ENCODE measurements at regions not wholly inside any gene's neighbourhood (a gene's known extent, or its start where the extent isn't known, plus 50 kb on each side); places are given as distances from the start of the nearest gene placed in this dataset.

DNA sequence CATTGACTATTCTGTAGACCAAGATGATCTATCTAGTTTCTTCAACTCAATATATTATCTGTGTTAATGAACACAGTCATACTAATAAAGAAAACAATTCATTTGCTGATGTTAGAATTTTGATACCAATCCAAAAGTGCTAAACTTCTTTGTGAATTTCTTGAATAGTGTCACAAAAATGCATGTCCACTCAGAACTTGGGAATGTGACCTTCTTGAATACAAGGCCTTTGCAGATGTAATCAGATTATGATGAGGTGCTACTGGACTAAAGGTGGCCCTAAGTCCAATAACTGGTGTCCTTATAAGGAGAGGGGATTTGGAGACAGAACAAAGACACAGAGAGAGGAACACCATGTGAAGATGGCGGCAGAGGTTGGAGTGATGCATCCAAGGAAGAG, 305.8 kb upstream of the ZP4 start:
- TF ChIP-seq, protein P1, sequence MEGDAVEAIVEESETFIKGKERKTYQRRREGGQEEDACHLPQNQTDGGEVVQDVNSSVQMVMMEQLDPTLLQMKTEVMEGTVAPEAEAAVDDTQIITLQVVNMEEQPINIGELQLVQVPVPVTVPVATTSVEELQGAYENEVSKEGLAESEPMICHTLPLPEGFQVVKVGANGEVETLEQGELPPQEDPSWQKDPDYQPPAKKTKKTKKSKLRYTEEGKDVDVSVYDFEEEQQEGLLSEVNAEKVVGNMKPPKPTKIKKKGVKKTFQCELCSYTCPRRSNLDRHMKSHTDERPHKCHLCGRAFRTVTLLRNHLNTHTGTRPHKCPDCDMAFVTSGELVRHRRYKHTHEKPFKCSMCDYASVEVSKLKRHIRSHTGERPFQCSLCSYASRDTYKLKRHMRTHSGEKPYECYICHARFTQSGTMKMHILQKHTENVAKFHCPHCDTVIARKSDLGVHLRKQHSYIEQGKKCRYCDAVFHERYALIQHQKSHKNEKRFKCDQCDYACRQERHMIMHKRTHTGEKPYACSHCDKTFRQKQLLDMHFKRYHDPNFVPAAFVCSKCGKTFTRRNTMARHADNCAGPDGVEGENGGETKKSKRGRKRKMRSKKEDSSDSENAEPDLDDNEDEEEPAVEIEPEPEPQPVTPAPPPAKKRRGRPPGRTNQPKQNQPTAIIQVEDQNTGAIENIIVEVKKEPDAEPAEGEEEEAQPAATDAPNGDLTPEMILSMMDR (IDR thresholded peaks at IDR 0.05; ENCODE audit: extremely low read depth in 1 of 2, insufficient read depth in 1 of 2, low read depth in 1 of 2, low read length in 2 of 2): no peak
- TF ChIP-seq POLR2AphosphoS5 (IDR thresholded peaks at IDR 0.05; ENCODE audit: insufficient read depth, low read depth, low read length): no peak
- no peak for TF ChIP-seq POLR2A (IDR thresholded peaks at IDR 0.05; ENCODE audit: low read depth, low read length)
- TF ChIP-seq MYC (IDR thresholded peaks at IDR 0.05; ENCODE audit: low read depth, low read length): no peak
- no peak for TF ChIP-seq FOS (IDR thresholded peaks at IDR 0.05; ENCODE audit: borderline replicate concordance, insufficient read depth, low read length)
- no peak for TF ChIP-seq MAX (IDR thresholded peaks at IDR 0.05; ENCODE audit: insufficient read depth, insufficient read length)
- TF ChIP-seq JUN (IDR thresholded peaks at IDR 0.05; ENCODE audit: borderline replicate concordance, insufficient read depth, insufficient read length, low read depth): no peak
- TF ChIP-seq EZH2 (IDR thresholded peaks at IDR 0.05; ENCODE audit: borderline replicate concordance, low read depth, low read length, severe bottlenecking): no peak
- TF ChIP-seq GATA2 (IDR thresholded peaks at IDR 0.05; ENCODE audit: insufficient read depth, insufficient read length, low read depth, low read length): no peak

Measured in endothelial cell of umbilical vein (primary cell).